ENCODE measurements at regions not wholly inside any gene's neighbourhood (a gene's known extent, or its start where the extent isn't known, plus 50 kb on each side); places are given as distances from the start of the nearest gene placed in this dataset.

DNA sequence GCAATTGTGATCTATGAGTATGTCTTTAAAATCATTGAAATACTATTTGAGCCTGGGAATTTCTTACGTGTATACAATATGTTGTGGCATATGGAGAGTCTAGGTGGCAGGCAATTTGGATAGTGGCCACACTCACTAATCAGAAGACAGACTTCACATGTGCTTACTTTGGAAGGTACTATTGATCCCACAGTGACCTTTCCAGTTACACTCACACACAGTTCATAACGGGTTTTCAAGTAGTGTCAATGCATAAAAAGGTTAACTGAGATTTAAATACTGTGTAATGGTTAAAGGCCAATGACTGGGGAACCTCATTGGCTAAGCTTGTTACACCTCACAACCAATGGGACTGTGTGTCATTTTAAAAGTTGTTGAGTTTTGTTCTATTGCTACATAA lies 783.2 kb downstream of the RPA4 start:
- H3K4me3 ChIP-seq (ENCODE audit: control insufficient read depth, low read depth, low read length): no peak overlapping the region
- DNase-seq (ENCODE audit: low read depth): no peak
- TF ChIP-seq, protein P1, sequence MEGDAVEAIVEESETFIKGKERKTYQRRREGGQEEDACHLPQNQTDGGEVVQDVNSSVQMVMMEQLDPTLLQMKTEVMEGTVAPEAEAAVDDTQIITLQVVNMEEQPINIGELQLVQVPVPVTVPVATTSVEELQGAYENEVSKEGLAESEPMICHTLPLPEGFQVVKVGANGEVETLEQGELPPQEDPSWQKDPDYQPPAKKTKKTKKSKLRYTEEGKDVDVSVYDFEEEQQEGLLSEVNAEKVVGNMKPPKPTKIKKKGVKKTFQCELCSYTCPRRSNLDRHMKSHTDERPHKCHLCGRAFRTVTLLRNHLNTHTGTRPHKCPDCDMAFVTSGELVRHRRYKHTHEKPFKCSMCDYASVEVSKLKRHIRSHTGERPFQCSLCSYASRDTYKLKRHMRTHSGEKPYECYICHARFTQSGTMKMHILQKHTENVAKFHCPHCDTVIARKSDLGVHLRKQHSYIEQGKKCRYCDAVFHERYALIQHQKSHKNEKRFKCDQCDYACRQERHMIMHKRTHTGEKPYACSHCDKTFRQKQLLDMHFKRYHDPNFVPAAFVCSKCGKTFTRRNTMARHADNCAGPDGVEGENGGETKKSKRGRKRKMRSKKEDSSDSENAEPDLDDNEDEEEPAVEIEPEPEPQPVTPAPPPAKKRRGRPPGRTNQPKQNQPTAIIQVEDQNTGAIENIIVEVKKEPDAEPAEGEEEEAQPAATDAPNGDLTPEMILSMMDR (conservative IDR thresholded peaks at IDR 0.05; ENCODE audit: control insufficient read depth, insufficient read depth, low read depth, low read length): no peak

DNA sequence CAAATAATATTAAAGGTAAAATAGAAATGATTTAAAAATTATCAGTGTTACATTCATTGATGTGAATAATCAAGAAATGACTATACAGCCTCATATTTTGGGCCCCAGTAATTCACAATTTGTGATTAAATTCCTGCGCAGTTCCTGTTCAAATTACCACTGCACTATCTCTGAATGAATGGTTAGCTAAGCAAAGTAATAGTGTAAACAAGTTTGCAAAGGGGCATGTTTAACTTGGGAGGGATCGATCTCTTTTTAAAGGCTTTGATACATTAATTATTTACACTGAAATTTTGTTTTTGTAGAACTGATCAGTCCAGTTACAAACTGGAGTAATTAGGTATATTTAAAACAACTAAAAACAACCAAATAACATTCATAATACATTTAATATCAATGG lies 784.4 kb downstream of the RPA4 start:
- H3K4me3 ChIP-seq (ENCODE audit: control insufficient read depth, low read depth, low read length): no peak overlapping the region
- no peak for DNase-seq (ENCODE audit: low read depth)
- TF ChIP-seq, protein P1 (conservative IDR thresholded peaks at IDR 0.05; ENCODE audit: control insufficient read depth, insufficient read depth, low read depth, low read length): no peak

DNA sequence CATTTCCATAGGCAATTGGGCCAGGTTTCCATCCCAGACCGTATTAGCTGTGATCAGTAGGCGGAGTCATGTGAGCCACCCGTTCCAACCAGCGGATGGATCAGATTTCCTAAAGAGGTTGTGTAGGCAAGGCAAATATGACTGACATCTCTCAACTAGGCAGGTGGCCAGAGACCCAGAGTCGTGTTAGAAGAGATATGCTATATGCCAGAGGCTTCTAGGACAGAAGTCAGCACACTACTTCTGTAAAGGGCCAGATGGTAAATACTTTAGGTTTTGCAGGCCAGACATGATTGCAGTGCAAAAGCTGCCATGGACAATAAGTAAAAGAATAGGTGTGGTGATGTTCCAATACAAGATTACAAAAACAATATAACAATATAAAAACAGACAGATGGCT lies 788.4 kb downstream of the RPA4 start:
- H3K4me3 ChIP-seq (ENCODE audit: control insufficient read depth, low read depth, low read length): no peak overlapping the region
- TF ChIP-seq, protein P1 (conservative IDR thresholded peaks at IDR 0.05; ENCODE audit: control insufficient read depth, insufficient read depth, low read depth, low read length): no peak
- no peak for DNase-seq (ENCODE audit: low read depth)

DNA sequence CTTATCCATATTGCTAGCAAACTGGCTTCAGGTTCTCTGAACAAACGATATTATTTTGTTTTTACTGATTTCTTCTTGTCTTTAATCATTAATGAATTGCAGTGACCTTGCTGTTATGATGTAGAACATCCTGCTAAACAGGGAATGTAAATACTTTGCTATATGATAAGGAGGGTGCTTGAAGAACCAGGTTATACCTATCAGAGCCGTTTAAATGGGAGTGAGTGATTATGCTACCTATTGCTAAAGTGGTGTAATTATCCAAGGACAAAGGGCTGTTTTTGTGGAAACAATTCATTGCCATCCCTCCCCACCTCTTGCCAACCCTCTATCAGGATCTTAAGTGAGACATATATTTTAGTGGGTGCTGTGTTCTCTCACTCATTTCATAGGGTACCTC lies 788.9 kb downstream of the RPA4 start:
- H3K4me3 ChIP-seq (ENCODE audit: control insufficient read depth, low read depth, low read length): no peak overlapping the region
- DNase-seq (ENCODE audit: low read depth): no peak
- TF ChIP-seq, protein P1 (conservative IDR thresholded peaks at IDR 0.05; ENCODE audit: control insufficient read depth, insufficient read depth, low read depth, low read length): no peak

DNA sequence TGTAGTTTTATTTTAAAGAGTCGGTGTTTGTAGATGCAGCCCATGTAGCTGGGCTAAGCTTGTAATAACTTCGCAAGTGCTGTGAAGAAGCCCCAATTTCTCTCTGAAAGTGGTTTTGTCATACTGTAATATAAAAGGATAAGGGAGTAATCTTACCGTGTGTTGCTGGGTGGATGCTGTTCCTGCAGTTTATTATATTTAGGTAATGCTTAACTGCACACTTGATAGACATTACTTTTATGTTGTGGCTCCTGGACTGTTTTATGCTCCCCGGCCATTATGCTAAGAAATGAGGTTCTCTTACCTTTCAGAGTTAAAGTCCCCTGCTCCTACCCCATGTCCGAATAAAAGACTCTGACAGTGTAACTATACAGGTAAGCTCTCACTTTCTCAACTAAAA lies 789.4 kb downstream of the RPA4 start:
- TF ChIP-seq, protein P1 (conservative IDR thresholded peaks at IDR 0.05; ENCODE audit: control insufficient read depth, insufficient read depth, low read depth, low read length): no peak
- DNase-seq (ENCODE audit: low read depth): no peak
- no peak overlapping the region for H3K4me3 ChIP-seq (ENCODE audit: control insufficient read depth, low read depth, low read length)

DNA sequence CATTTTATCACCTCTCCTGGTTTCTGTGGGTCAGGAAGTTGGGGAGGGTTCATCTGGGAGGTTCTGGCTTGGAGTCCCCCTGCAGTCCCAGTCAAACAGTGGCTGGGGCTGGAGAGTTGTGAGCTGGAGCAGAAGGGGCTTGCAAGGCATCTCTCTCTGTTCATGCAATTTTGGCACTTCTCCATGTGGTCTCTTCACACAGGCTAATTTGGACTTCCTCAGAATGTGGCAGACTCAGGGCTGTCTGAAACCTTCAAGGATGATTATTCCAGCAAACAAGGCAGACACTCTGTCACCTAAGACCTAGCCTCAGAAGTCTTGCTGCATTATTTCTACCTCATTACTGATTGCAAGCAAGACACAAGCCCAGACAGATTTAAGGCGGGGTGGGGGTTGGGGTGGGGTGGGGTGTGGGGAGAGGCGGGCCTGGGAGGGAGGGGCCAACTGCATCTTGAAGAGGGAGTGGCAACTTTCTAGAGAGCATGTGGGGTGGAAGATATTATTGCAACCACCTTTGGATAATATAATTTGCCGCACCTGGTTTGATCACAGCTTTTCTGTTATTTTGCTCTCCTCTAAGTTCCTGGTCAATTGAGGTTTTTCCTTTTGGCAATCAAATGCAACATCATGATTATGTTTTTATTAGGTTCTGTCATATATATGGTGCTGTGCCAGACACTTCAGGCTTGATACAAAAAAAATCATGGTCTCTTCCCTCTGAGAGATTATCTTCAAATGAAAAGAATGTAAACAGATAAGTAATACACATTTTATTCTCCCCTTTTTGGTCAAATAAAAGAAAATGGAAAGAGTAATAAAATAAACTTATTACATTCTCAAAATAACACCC lies 799.5 kb downstream of the RPA4 start:
- TF ChIP-seq, protein P1 (conservative IDR thresholded peaks at IDR 0.05; ENCODE audit: control insufficient read depth, insufficient read depth, low read depth, low read length): no peak
- no peak for DNase-seq (ENCODE audit: low read depth)
- no peak overlapping the region for H3K4me3 ChIP-seq (ENCODE audit: control insufficient read depth, low read depth, low read length)
